H1 (cell line): ENCODE measurements at regions not wholly inside any gene's neighbourhood (a gene's known extent, or its start where the extent isn't known, plus 50 kb on each side); places are given as distances from the start of the nearest gene placed in this dataset.

Source experiments
- CTCF ChIA-PET: fragments of 300-600 bp; sonication (Branson Sonifier 250); formaldehyde crosslinking; loops from one replicate; lab custom pipeline; 2021; ENCODE audit not compliant: partially characterized antibody; lab: Charles Lee
- POLR2A ChIA-PET: fragments of 300-600 bp; sonication (Branson Sonifier 250); formaldehyde crosslinking; loops from one replicate; lab custom pipeline; 2021; ENCODE audit warnings: inconsistent platforms; ENCODE audit not compliant: partially characterized antibody; lab: Charles Lee
- DNase-seq, 2 experiments: peaks; one replicate each; pipeline versions ENCODE4 v3.0.0 to v3.0.0-alpha.2; 2010 to 2022; ENCODE audit warnings: low spot score in 2 of 2, low read depth in 1 of 2, mixed read lengths in 1 of 2
- FAIRE-seq: peaks from 2 replicates; lab custom pipeline; 2011; peaks lifted over from hg19 to GRCh38; lab: Jason Lieb, UNC
- H2AFZ ChIP-seq: 2 replicates; pipeline ENCODE4 v1.8.1; 2012; ENCODE audit warnings: low read length, inconsistent platforms
- H2AK5ac ChIP-seq: 2 replicates; pipeline ENCODE4 v1.6.1; 2013; ENCODE audit warnings: low read depth, low read length
- H2BK120ac ChIP-seq: replicated peaks from 2 replicates; pipeline ENCODE3; 2013; ENCODE audit warnings: low read depth, low read length, inconsistent platforms
- H2BK12ac ChIP-seq: 2 replicates; pipeline ENCODE4 v1.6.1; 2013; ENCODE audit warnings: low read depth, low read length
- H2BK15ac ChIP-seq: 2 replicates; pipeline ENCODE4 v1.6.1; 2013; ENCODE audit warnings: low read length
- H2BK20ac ChIP-seq: 2 replicates; pipeline ENCODE4 v1.6.1; 2013; ENCODE audit warnings: low read length
- H2BK5ac ChIP-seq: 2 replicates; pipeline ENCODE4 v1.6.1; 2013; ENCODE audit warnings: low read depth, low read length
- H3K14ac ChIP-seq: 2 replicates; pipeline ENCODE4 v1.6.1; 2013; ENCODE audit warnings: inconsistent platforms; ENCODE audit not compliant: insufficient read length
- H3K18ac ChIP-seq: 2 replicates; pipeline ENCODE4 v1.6.1; 2013; ENCODE audit warnings: low read length; ENCODE audit errors: extremely low read depth
- H3K23ac ChIP-seq: 2 replicates; pipeline ENCODE4 v1.6.1; 2013; ENCODE audit warnings: inconsistent platforms; ENCODE audit not compliant: insufficient read length
- H3K23me2 ChIP-seq: 2 replicates; pipeline ENCODE4 v1.6.1; 2013; ENCODE audit warnings: low read depth, low read length
- H3K27ac ChIP-seq: 2 replicates; pipeline ENCODE4 v1.6.1; 2011; ENCODE audit warnings: low read depth, low read length, inconsistent platforms
- H3K27me3 ChIP-seq, 4 experiments: replicated peaks in 1 of 4; 1 replicate in 1 of 4; 2 replicates in 3 of 4; pipeline versions ENCODE4 v1.6.1 to v1.8.1; 2011 to 2013; ENCODE audit warnings: low read length in 3 of 4, mild to moderate bottlenecking in 3 of 4, inconsistent platforms in 2 of 4, mixed read lengths in 2 of 4, moderate library complexity in 1 of 4; ENCODE audit not compliant: control insufficient read depth in 3 of 4, insufficient read depth in 3 of 4; ENCODE audit errors: extremely low read depth in 1 of 4
- H3K36me3 ChIP-seq, 4 experiments: 2 replicates each; pipeline versions ENCODE4 v1.6.1 to v1.8.1; 2011 to 2013; ENCODE audit warnings: mild to moderate bottlenecking in 4 of 4, low read length in 3 of 4, moderate library complexity in 2 of 4, control low read depth in 1 of 4, inconsistent platforms in 1 of 4; ENCODE audit not compliant: insufficient read depth in 4 of 4, control insufficient read depth in 2 of 4
- H3K4ac ChIP-seq: replicated peaks from 2 replicates; pipeline ENCODE3; 2013; ENCODE audit warnings: low read length, low read depth, mixed read lengths, inconsistent platforms; ENCODE audit not compliant: insufficient read length
- H3K4me1 ChIP-seq, 4 experiments: replicated peaks in 1 of 4; 1 replicate in 1 of 4; 2 replicates in 3 of 4; pipeline versions ENCODE4 v1.6.1 to v1.8.1; 2011 to 2013; ENCODE audit warnings: low read length in 3 of 4, inconsistent platforms in 2 of 4, mixed read lengths in 1 of 4; ENCODE audit not compliant: insufficient read depth in 4 of 4, control insufficient read depth in 3 of 4
- H3K4me2 ChIP-seq, 2 experiments: 2 replicates each; pipeline versions ENCODE4 v1.6.1 to v1.8.1; 2011 to 2013; ENCODE audit warnings: low read depth in 2 of 2, low read length in 2 of 2, control low read depth in 1 of 2, inconsistent platforms in 1 of 2, mild to moderate bottlenecking in 1 of 2; ENCODE audit not compliant: insufficient read depth in 1 of 2
- H3K4me3 ChIP-seq, 4 experiments: fragments of 200-600, 300-600 bp in 1 of 4; sonication (generic), shearing (Covaris generic), sonication (Bioruptor Twin) in 1 of 4; 2 replicates each; pipeline versions ENCODE4 v1.5.1 to v1.8.1; 2011 to 2016; ENCODE audit warnings: low read length in 4 of 4, low read depth in 3 of 4, control low read depth in 2 of 4, inconsistent platforms in 2 of 4, mild to moderate bottlenecking in 2 of 4, mixed read lengths in 1 of 4, moderate library complexity in 1 of 4; ENCODE audit not compliant: insufficient read depth in 2 of 4; ENCODE audit errors: extremely low read depth in 1 of 4
- H3K56ac ChIP-seq: replicated peaks from 2 replicates; pipeline ENCODE3; 2013; ENCODE audit warnings: low read depth, mild to moderate bottlenecking, mixed read lengths, low read length, inconsistent platforms; ENCODE audit not compliant: insufficient read length
- H3K79me1 ChIP-seq: 2 replicates; pipeline ENCODE4 v1.6.1; 2013; ENCODE audit warnings: low read depth, low read length, control low read depth
- H3K79me2 ChIP-seq, 2 experiments: 2 replicates each; pipeline versions ENCODE4 v1.6.1 to v1.8.1; 2012 to 2013; ENCODE audit warnings: low read length in 2 of 2, mild to moderate bottlenecking in 2 of 2, inconsistent platforms in 1 of 2; ENCODE audit not compliant: insufficient read depth in 2 of 2, control insufficient read depth in 1 of 2
- H3K9ac ChIP-seq, 4 experiments: replicated peaks in 1 of 4; 1 replicate in 1 of 4; 2 replicates in 3 of 4; pipeline versions ENCODE4 v1.6.1 to v1.8.1; 2011 to 2013; ENCODE audit warnings: low read depth in 3 of 4, low read length in 3 of 4, control low read depth in 2 of 4, mild to moderate bottlenecking in 2 of 4, moderate library complexity in 2 of 4, inconsistent platforms in 1 of 4; ENCODE audit errors: extremely low read depth in 1 of 4
- H3K9me3 ChIP-seq, 2 experiments: 2 replicates each; pipeline versions ENCODE4 v1.6.1 to v1.8.1; 2012 to 2013; ENCODE audit warnings: mild to moderate bottlenecking in 2 of 2, moderate library complexity in 2 of 2, control low read depth in 1 of 2, inconsistent platforms in 1 of 2, low read depth in 1 of 2, low read length in 1 of 2, mixed read lengths in 1 of 2; ENCODE audit not compliant: insufficient read depth in 2 of 2
- H4K20me1 ChIP-seq, 2 experiments: replicated peaks in 1 of 2; 2 replicates each; pipeline versions ENCODE3 to v1.8.1; 2011 to 2013; ENCODE audit warnings: inconsistent platforms in 2 of 2, low read length in 2 of 2, mild to moderate bottlenecking in 1 of 2; ENCODE audit not compliant: insufficient read depth in 2 of 2, control insufficient read depth in 1 of 2
- H4K5ac ChIP-seq: 2 replicates; pipeline ENCODE4 v1.6.1; 2013; ENCODE audit warnings: low read length, low read depth, mixed read lengths, inconsistent platforms; ENCODE audit not compliant: insufficient read length
- H4K8ac ChIP-seq: 2 replicates; pipeline ENCODE4 v1.8.0; 2013; ENCODE audit warnings: mild to moderate bottlenecking, moderate library complexity, low read length, inconsistent platforms; ENCODE audit not compliant: insufficient read depth; ENCODE audit errors: extremely low read depth
- H4K91ac ChIP-seq: replicated peaks from 2 replicates; pipeline ENCODE3; 2013; ENCODE audit warnings: low read length, mixed read lengths, inconsistent platforms; ENCODE audit not compliant: insufficient read length
- EZH2 ChIP-seq: fragments of 200-600 bp; sonication (generic); IDR thresholded peaks from 2 replicates; pipeline ENCODE4 v1.7.1; 2012; ENCODE audit warnings: low read depth, mild to moderate bottlenecking, moderate library complexity, low read length, inconsistent platforms; ENCODE audit not compliant: severe bottlenecking
- RAD21 ChIP-seq, 2 experiments: IDR thresholded peaks in 1 of 2; conservative IDR thresholded peaks in 1 of 2; 2 replicates each; pipeline ENCODE4 v1.6.1; 2011; ENCODE audit warnings: low read depth in 2 of 2, low read length in 2 of 2, improper control_type of control experiment in 1 of 2, inconsistent platforms in 1 of 2, mild to moderate bottlenecking in 1 of 2, moderate library complexity in 1 of 2
- TEAD4 ChIP-seq: IDR thresholded peaks from 2 replicates; pipeline ENCODE4 v1.6.1; 2012; ENCODE audit warnings: low read depth, low read length, inconsistent platforms, mixed read lengths
- WGBS, 2 experiments: shearing (Covaris generic) in 1 of 2; methylation state at CpG; one replicate each; pipeline versions ENCODE4 v1.1.6 to v1.1.7; 2013 to 2015; ENCODE audit warnings: low lambda C conversion rate in 2 of 2, mixed read lengths in 2 of 2, inconsistent platforms in 1 of 2, low coverage in 1 of 2, missing lambda C conversion rate in 1 of 2; ENCODE audit not compliant: insufficient replicate concordance in 2 of 2, insufficient coverage in 1 of 2, insufficient read length in 1 of 2; ENCODE audit errors: extremely low coverage in 1 of 2, missing lambda C conversion rate in 1 of 2; 5-methylcytosine and 5-hydroxymethylcytosine counted together

DNA sequence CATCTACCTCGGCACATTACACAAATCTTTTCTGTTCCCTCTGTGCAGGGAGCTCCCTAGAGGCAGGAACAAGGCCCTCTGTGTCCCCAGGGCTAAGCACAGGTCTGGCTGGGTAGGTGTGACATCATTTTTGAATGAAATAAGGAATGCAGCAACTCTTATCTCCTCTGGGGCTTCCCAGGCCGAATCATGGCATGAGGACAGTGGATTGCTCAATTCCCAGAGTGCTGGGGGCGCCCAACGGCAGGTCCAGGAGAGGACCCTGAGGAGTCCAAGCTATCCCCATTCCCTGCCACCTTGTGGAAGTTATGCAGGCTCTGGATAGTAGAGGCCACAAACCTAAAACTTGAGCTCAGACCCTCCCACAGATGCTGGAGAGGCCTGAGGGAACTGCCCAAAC is 158.0 kb upstream of the RAB6C start:
- Histone ChIP-seq H3K56ac (no peak overlapping the region), H3K27ac (no peak overlapping the region), H2AFZ (peak overlapping the region; percentile 23; the same call in 1 of the 2 replicates), H2AK5ac (no peak overlapping the region), H3K23ac (no peak overlapping the region), H4K5ac (no peak overlapping the region), H4K8ac (peak overlapping the region; percentile 83; the same call in 1 of the 2 replicates), H2BK5ac (no peak overlapping the region), H3K18ac (no peak overlapping the region), H2BK15ac (no peak overlapping the region), H3K23me2 (no peaks in the 10 kb centered on the region), H4K91ac (no peak overlapping the region), H3K9me3 (peaks cover 3 to 11% of the 10 kb centered on the region in 2 experiments; a peak in 2 of 4 replicates), H3K79me1 (no peaks in the 10 kb centered on the region), H4K20me1 (no peaks in the 10 kb centered on the region), H2BK12ac (no peak overlapping the region), H3K9ac (no peak overlapping the region), H3K27me3 (no peaks in the 10 kb centered on the region), H3K4me2 (no peak overlapping the region), H3K36me3 (no peaks in the 10 kb centered on the region), H2BK20ac (no peak overlapping the region), H3K4me3 (no peak overlapping the region), H3K79me2 (no peaks in the 10 kb centered on the region), H3K4me1 (peaks cover 0 to 2% (median 0%) of the 10 kb centered on the region in 4 experiments; a peak in 1 of 7 replicates), H3K14ac (no peak overlapping the region), H2BK120ac (no peak overlapping the region), H3K4ac (no peak overlapping the region)
- WGBS, 2 experiments = 78% methylated on average over 3 of the region's 4 CpGs; no CpG with 5 or more reads in 1 of the 2 experiments
- POLR2A ChIA-PET = no interaction called here
- DNase-seq (no peak), FAIRE-seq (no peak)
- CTCF ChIA-PET = interaction anchor here (0.8 to 1.3 kb wide), 4 partner anchors 19 to 69 kb away, joined by 3 read pairs; no protein-coding TSS in a partner anchor
- 0 out of 4 replicates have a peak, but pooled peaks of 1 of the 2 experiments have one; percentile 12 for TF ChIP-seq RAD21 (IDR thresholded peaks at IDR 0.05 in 1 of 2, conservative IDR thresholded peaks at IDR 0.05 in 1 of 2; ENCODE audit: low read depth in 2 of 2, low read length in 2 of 2)
- no peak for TF ChIP-seq EZH2
- peak; percentile 43; the same call in 1 of the 2 replicates for TF ChIP-seq TEAD4
